H1 (cell line): ENCODE measurements at regions not wholly inside any gene's neighbourhood (a gene's known extent, or its start where the extent isn't known, plus 50 kb on each side); places are given as distances from the start of the nearest gene placed in this dataset.

ENCODE experiments used
- CHD2 ChIP-seq: IDR thresholded peaks from 2 replicates; pipeline ENCODE4 v1.6.1; 2012; ENCODE audit warnings: low read length, improper control_type of control experiment
- POU5F1 ChIP-seq: IDR thresholded peaks from 2 replicates; pipeline ENCODE4 v1.6.1; 2011; ENCODE audit warnings: low read depth, mild to moderate bottlenecking, low read length, moderate library complexity
- RXRA ChIP-seq: IDR thresholded peaks from 2 replicates; pipeline ENCODE4 v1.6.1; 2011; ENCODE audit warnings: low read depth, mild to moderate bottlenecking, low read length, moderate library complexity; ENCODE audit not compliant: insufficient read depth
- SRF ChIP-seq: IDR thresholded peaks from 2 replicates; pipeline ENCODE4 v1.6.1; 2011; ENCODE audit warnings: mild to moderate bottlenecking, low read depth, low read length, moderate library complexity

DNA sequence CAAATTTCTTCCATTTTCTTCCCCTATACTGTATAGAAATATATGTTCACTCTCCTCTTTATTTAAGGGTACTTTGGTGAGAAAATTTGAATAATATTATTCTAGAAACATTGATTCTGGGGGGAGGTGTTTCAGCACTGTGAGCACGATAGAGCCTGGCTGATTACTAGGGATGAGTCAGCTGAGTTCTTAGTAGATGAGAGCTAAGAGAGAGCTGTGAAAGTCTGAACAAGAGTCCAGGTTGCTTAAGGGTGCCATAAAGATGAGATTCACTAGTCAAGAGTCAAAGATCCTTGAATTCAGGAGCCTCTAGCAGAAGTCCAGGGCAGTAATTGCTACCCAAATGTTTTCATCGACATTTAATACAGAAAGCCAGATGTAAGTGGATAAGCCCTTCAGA is 756.6 kb upstream of the API5 start (continued):
- no peak for TF ChIP-seq CHD2
- TF ChIP-seq SRF = no peak
- TF ChIP-seq POU5F1 = no peak
- TF ChIP-seq RXRA = no peak
